ENCODE measurements at regions not wholly inside any gene's neighbourhood (a gene's known extent, or its start where the extent isn't known, plus 50 kb on each side); places are given as distances from the start of the nearest gene placed in this dataset.

- DNase-seq, result no peak
Observed at GRCh38 chr5:142478113-142478512, 153.3 kb upstream of the SPRY4 start.

GRCh38 chr5:142475102-142475513 is 150.3 kb upstream of the SPRY4 start:
- no peak for TF ChIP-seq POLR2A (IDR thresholded peaks at IDR 0.05; ENCODE audit: low read length)
- no peak for TF ChIP-seq GATA1 (IDR thresholded peaks at IDR 0.05; ENCODE audit: low read depth, low read length)

More at GRCh38 chr5:142478113-142478512, 153.3 kb upstream of the SPRY4 start:
- TF ChIP-seq POLR2A (IDR thresholded peaks at IDR 0.05; ENCODE audit: low read length) (no peak), GATA1 (IDR thresholded peaks at IDR 0.05; ENCODE audit: low read depth, low read length) (no peak)

GRCh38 chr5:142474431-142475094 is 149.7 kb upstream of the SPRY4 start:
- TF ChIP-seq POLR2A (IDR thresholded peaks at IDR 0.05; ENCODE audit: low read length) (no peak), GATA1 (IDR thresholded peaks at IDR 0.05; ENCODE audit: low read depth, low read length) (no peak)
- DNase-seq, result no peak

More at GRCh38 chr5:142475102-142475513, 150.3 kb upstream of the SPRY4 start:
- no peak for DNase-seq

- DNase-seq, result no peak
- TF ChIP-seq GATA1 (IDR thresholded peaks at IDR 0.05; ENCODE audit: low read depth, low read length) (no peak), POLR2A (IDR thresholded peaks at IDR 0.05; ENCODE audit: low read length) (no peak)
Observed at GRCh38 chr5:142473038-142473437, 148.2 kb upstream of the SPRY4 start.

- no peak for TF ChIP-seq GATA1 (IDR thresholded peaks at IDR 0.05; ENCODE audit: low read depth, low read length)
- no peak for TF ChIP-seq POLR2A (IDR thresholded peaks at IDR 0.05; ENCODE audit: low read length)
- DNase-seq, result peak in 1 of 2 experiments; percentile 42
Observed at GRCh38 chr5:142472306-142472951, 147.6 kb upstream of the SPRY4 start.

GRCh38 chr5:142466195-142466971 is 141.6 kb upstream of the SPRY4 start:
- no peak for TF ChIP-seq GATA1 (IDR thresholded peaks at IDR 0.05; ENCODE audit: low read depth, low read length)
- no peak for TF ChIP-seq POLR2A (IDR thresholded peaks at IDR 0.05; ENCODE audit: low read length)
- DNase-seq, result no peak

- no peak for DNase-seq
Observed at GRCh38 chr5:142465476-142465875, 140.7 kb upstream of the SPRY4 start.

GRCh38 chr5:142463904-142464303 is 139.1 kb upstream of the SPRY4 start:
- DNase-seq, result no peak
- TF ChIP-seq POLR2A (IDR thresholded peaks at IDR 0.05; ENCODE audit: low read length) (no peak), GATA1 (IDR thresholded peaks at IDR 0.05; ENCODE audit: low read depth, low read length) (no peak)

More at GRCh38 chr5:142465476-142465875, 140.7 kb upstream of the SPRY4 start:
- no peak for TF ChIP-seq POLR2A (IDR thresholded peaks at IDR 0.05; ENCODE audit: low read length)
- TF ChIP-seq GATA1 (IDR thresholded peaks at IDR 0.05; ENCODE audit: low read depth, low read length), result no peak

- DNase-seq, result no peak
- TF ChIP-seq GATA1 (IDR thresholded peaks at IDR 0.05; ENCODE audit: low read depth, low read length) (no peak), POLR2A (IDR thresholded peaks at IDR 0.05; ENCODE audit: low read length) (no peak)
Observed at GRCh38 chr5:142461028-142461590, 136.3 kb upstream of the SPRY4 start.

- DNase-seq, result no peak
- TF ChIP-seq GATA1 (IDR thresholded peaks at IDR 0.05; ENCODE audit: low read depth, low read length) (no peak), POLR2A (IDR thresholded peaks at IDR 0.05; ENCODE audit: low read length) (no peak)
Observed at GRCh38 chr5:142459209-142459608, 134.4 kb upstream of the SPRY4 start.

- no peak for DNase-seq
- no peak for TF ChIP-seq GATA1 (IDR thresholded peaks at IDR 0.05; ENCODE audit: low read depth, low read length)
- no peak for TF ChIP-seq POLR2A (IDR thresholded peaks at IDR 0.05; ENCODE audit: low read length)
Observed at GRCh38 chr5:142455856-142456255, 131.0 kb upstream of the SPRY4 start.

- no peak for TF ChIP-seq POLR2A (IDR thresholded peaks at IDR 0.05; ENCODE audit: low read length)
- no peak for TF ChIP-seq GATA1 (IDR thresholded peaks at IDR 0.05; ENCODE audit: low read depth, low read length)
Observed at GRCh38 chr5:142453932-142454331, 129.1 kb upstream of the SPRY4 start.

GRCh38 chr5:142450419-142450818 is 125.6 kb upstream of the SPRY4 start:
- no peak for TF ChIP-seq GATA1 (IDR thresholded peaks at IDR 0.05; ENCODE audit: low read depth, low read length)
- no peak for TF ChIP-seq POLR2A (IDR thresholded peaks at IDR 0.05; ENCODE audit: low read length)
- DNase-seq, result no peak

More at GRCh38 chr5:142453932-142454331, 129.1 kb upstream of the SPRY4 start:
- DNase-seq, result no peak

GRCh38 chr5:142447887-142448286 is 123.1 kb upstream of the SPRY4 start:
- TF ChIP-seq POLR2A (IDR thresholded peaks at IDR 0.05; ENCODE audit: low read length) (no peak), GATA1 (IDR thresholded peaks at IDR 0.05; ENCODE audit: low read depth, low read length) (no peak)

More at GRCh38 chr5:142447887-142448286, 123.1 kb upstream of the SPRY4 start:
- no peak for DNase-seq

All from erythroblast (primary cell).